ENCODE measurements at regions not wholly inside any gene's neighbourhood (a gene's known extent, or its start where the extent isn't known, plus 50 kb on each side); places are given as distances from the start of the nearest gene placed in this dataset.
"Not testable (repeated sequence)": the region's sequence is repeated elsewhere in the genome, so short reads cannot be mapped to it uniquely, and the experiment has no call there.

GRCh38 chr6:170147056-170147787 lies 143.7 kb downstream of the DLL1 start:
- TF ChIP-seq, protein P1, sequence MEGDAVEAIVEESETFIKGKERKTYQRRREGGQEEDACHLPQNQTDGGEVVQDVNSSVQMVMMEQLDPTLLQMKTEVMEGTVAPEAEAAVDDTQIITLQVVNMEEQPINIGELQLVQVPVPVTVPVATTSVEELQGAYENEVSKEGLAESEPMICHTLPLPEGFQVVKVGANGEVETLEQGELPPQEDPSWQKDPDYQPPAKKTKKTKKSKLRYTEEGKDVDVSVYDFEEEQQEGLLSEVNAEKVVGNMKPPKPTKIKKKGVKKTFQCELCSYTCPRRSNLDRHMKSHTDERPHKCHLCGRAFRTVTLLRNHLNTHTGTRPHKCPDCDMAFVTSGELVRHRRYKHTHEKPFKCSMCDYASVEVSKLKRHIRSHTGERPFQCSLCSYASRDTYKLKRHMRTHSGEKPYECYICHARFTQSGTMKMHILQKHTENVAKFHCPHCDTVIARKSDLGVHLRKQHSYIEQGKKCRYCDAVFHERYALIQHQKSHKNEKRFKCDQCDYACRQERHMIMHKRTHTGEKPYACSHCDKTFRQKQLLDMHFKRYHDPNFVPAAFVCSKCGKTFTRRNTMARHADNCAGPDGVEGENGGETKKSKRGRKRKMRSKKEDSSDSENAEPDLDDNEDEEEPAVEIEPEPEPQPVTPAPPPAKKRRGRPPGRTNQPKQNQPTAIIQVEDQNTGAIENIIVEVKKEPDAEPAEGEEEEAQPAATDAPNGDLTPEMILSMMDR (IDR thresholded peaks at IDR 0.05; ENCODE audit: unreplicated experiment), result no peak
- no TSS peak for BruUV-seq (replicated peaks)
- peak; percentile 23 for DNase-seq
- intact Hi-C loops (cut with micrococcal nuclease; ENCODE audit: unreplicated experiment), result no loop called here
- H3K36me3 Mint-ChIP-seq (ENCODE audit: insufficient read depth, unreplicated experiment), result no peaks in the 10 kb centered on the region
- no peak overlapping the region for H3K4me3 Mint-ChIP-seq (ENCODE audit: low read depth, unreplicated experiment)
- H3K4me1 Mint-ChIP-seq (ENCODE audit: low read depth, unreplicated experiment), result no peaks in the 10 kb centered on the region
- CTCF ChIA-PET, result no interaction called here
- no peaks in the 10 kb centered on the region for H3K9me3 Mint-ChIP-seq (ENCODE audit: low read depth, unreplicated experiment)
- peaks cover 46% of the 10 kb centered on the region for H3K27me3 Mint-ChIP-seq (ENCODE audit: unreplicated experiment)
- H3K27ac Mint-ChIP-seq (ENCODE audit: unreplicated experiment), result no peak overlapping the region

GRCh38 chr6:170146640-170147039 lies 144.2 kb downstream of the DLL1 start:
- peaks cover 46% of the 10 kb centered on the region for H3K27me3 Mint-ChIP-seq (ENCODE audit: unreplicated experiment)
- intact Hi-C loops (cut with micrococcal nuclease; ENCODE audit: unreplicated experiment), result no loop called here

DNA sequence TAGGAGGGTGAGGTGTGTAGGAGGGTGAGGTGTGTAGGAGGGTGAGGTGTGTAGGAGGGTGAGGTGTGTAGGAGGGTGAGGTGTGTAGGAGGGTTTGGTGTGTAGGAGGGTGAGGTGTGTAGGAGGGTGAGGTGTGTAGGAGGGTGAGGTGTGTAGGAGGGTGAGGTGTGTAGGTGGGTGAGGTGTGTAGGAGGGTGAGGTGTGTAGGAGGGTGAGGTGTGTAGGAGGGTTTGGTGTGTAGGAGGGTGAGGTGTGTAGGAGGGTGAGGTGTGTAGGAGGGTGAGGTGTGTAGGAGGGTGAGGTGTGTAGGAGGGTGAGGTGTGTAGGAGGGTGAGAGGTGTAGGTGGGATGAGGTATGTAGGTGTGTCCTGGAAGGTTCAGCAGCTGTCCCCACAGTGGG lies 144.7 kb downstream of the DLL1 start:
- intact Hi-C loops (cut with micrococcal nuclease; ENCODE audit: unreplicated experiment); H3K4me3 Mint-ChIP-seq (ENCODE audit: low read depth, unreplicated experiment); H3K36me3 Mint-ChIP-seq (ENCODE audit: insufficient read depth, unreplicated experiment); CTCF ChIA-PET; H3K27ac Mint-ChIP-seq (ENCODE audit: unreplicated experiment); DNase-seq; H3K4me1 Mint-ChIP-seq (ENCODE audit: low read depth, unreplicated experiment); BruUV-seq (replicated peaks); H3K9me3 Mint-ChIP-seq (ENCODE audit: low read depth, unreplicated experiment): not testable (repeated sequence)
- H3K27me3 Mint-ChIP-seq (ENCODE audit: unreplicated experiment), result peaks cover 46% of the 10 kb centered on the region

More at GRCh38 chr6:170146640-170147039, 144.2 kb downstream of the DLL1 start:
- Mint-ChIP-seq H3K9me3 (ENCODE audit: low read depth, unreplicated experiment) (no peaks in the 10 kb centered on the region), H3K36me3 (ENCODE audit: insufficient read depth, unreplicated experiment) (no peaks in the 10 kb centered on the region), H3K4me3 (ENCODE audit: low read depth, unreplicated experiment) (no peak overlapping the region), H3K4me1 (ENCODE audit: low read depth, unreplicated experiment) (no peaks in the 10 kb centered on the region), H3K27ac (ENCODE audit: unreplicated experiment) (no peak overlapping the region)
- CTCF ChIA-PET, result no interaction called here
- TF ChIP-seq, protein P1 (IDR thresholded peaks at IDR 0.05; ENCODE audit: unreplicated experiment), result no peak
- DNase-seq, result no peak
- no TSS peak for BruUV-seq (replicated peaks)

DNA sequence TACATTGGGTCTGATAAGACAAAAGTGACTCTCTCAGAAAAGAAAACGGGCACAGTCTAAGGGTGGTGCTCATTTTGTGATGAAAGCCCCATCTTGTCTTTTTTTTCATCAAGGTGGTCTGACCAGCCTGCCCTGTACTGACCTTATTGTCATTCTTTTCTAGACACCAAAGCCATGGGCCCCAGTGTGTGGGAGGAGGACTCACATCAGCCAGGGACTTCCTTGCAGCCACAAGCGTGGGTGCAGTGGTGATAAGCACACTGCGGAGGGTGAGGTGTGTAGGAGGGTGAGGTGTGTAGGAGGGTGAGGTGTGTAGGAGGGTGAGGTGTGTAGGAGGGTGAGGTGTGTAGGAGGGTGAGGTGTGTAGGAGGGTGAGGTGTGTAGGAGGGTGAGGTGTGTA lies 145.2 kb downstream of the DLL1 start:
- peaks cover 44% of the 10 kb centered on the region for H3K27me3 Mint-ChIP-seq (ENCODE audit: unreplicated experiment)
- BruUV-seq (replicated peaks); H3K27ac Mint-ChIP-seq (ENCODE audit: unreplicated experiment); CTCF ChIA-PET; H3K4me3 Mint-ChIP-seq (ENCODE audit: low read depth, unreplicated experiment); H3K9me3 Mint-ChIP-seq (ENCODE audit: low read depth, unreplicated experiment); H3K4me1 Mint-ChIP-seq (ENCODE audit: low read depth, unreplicated experiment); DNase-seq; H3K36me3 Mint-ChIP-seq (ENCODE audit: insufficient read depth, unreplicated experiment); intact Hi-C loops (cut with micrococcal nuclease; ENCODE audit: unreplicated experiment): not testable (repeated sequence)

DNA sequence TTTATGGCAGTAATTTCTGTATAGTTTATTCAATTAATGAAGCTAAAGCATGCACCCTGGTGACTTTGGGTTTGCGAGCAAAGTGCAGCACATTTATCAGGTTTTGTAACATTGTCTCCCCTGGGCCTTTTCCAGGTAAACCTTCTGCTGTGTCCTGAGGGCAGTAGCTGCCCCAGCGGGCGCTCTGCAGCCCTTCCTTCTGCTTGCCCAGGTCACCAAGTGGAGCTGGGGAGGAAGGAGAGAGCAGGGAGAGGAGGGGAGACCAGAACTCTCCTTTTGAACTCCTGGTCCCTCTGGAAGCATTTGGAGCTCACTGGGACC lies 145.6 kb downstream of the DLL1 start:
- no peaks in the 10 kb centered on the region for H3K9me3 Mint-ChIP-seq (ENCODE audit: low read depth, unreplicated experiment)
- H3K36me3 Mint-ChIP-seq (ENCODE audit: insufficient read depth, unreplicated experiment), result no peaks in the 10 kb centered on the region
- TF ChIP-seq, protein P1 (IDR thresholded peaks at IDR 0.05; ENCODE audit: unreplicated experiment), result no peak
- H3K27me3 Mint-ChIP-seq (ENCODE audit: unreplicated experiment), result peaks cover 39% of the 10 kb centered on the region
- H3K4me1 Mint-ChIP-seq (ENCODE audit: low read depth, unreplicated experiment), result no peaks in the 10 kb centered on the region
- intact Hi-C loops (cut with micrococcal nuclease; ENCODE audit: unreplicated experiment), result no loop called here
- no peak for DNase-seq
- H3K4me3 Mint-ChIP-seq (ENCODE audit: low read depth, unreplicated experiment), result no peak overlapping the region
- BruUV-seq (replicated peaks), result no TSS peak
- no peak overlapping the region for H3K27ac Mint-ChIP-seq (ENCODE audit: unreplicated experiment)
- CTCF ChIA-PET, result no interaction called here
